Aorta (tissue), 5 donors: ENCODE measurements at regions not wholly inside any gene's neighbourhood (a gene's known extent, or its start where the extent isn't known, plus 50 kb on each side); places are given as distances from the start of the nearest gene placed in this dataset.

ENCODE experiments used
- ATAC-seq: fragments of 200-7000 bp; cut with Tn5 transposase; one replicate; pipeline ENCODE4 v1.9.1; 2022; ENCODE audit warnings: moderate library complexity; ENCODE audit not compliant: low FRiP score
- DNase-seq, 2 donors: peaks; one replicate each; pipeline ENCODE4 v3.0.0-alpha.2; 2020
- H3K27ac ChIP-seq, 2 donors: one replicate each; pipeline ENCODE4 v1.5.1; 2013; ENCODE audit warnings: low read length in 2 of 2, mild to moderate bottlenecking in 2 of 2, moderate library complexity in 2 of 2, control low read depth in 1 of 2, inconsistent platforms in 1 of 2, low read depth in 1 of 2
- H3K27me3 ChIP-seq, 2 donors: one replicate each; pipeline ENCODE4 v1.6.1; 2013; ENCODE audit warnings: control low read depth in 1 of 2, low read length in 1 of 2, mild to moderate bottlenecking in 1 of 2, moderate library complexity in 1 of 2; ENCODE audit not compliant: insufficient read depth in 2 of 2, control insufficient read depth in 1 of 2
- H3K36me3 ChIP-seq, 2 donors: one replicate each; pipeline ENCODE4 v1.6.1; 2013; ENCODE audit warnings: control low read depth in 1 of 2, low read length in 1 of 2, mild to moderate bottlenecking in 1 of 2; ENCODE audit not compliant: insufficient read depth in 2 of 2, control insufficient read depth in 1 of 2
- H3K4me1 ChIP-seq, 2 donors: one replicate each; pipeline ENCODE4 v1.6.1; 2013; ENCODE audit warnings: low read length in 2 of 2, control low read depth in 1 of 2, mild to moderate bottlenecking in 1 of 2, moderate library complexity in 1 of 2; ENCODE audit not compliant: insufficient read depth in 2 of 2, control insufficient read depth in 1 of 2
- H3K4me3 ChIP-seq, 2 donors: one replicate each; pipeline ENCODE4 v1.5.1; 2013; ENCODE audit warnings: low read length in 2 of 2, control low read depth in 1 of 2, mild to moderate bottlenecking in 1 of 2
- H3K9me3 ChIP-seq: one replicate; pipeline ENCODE4 v1.6.1; 2013; ENCODE audit warnings: mild to moderate bottlenecking, low read length; ENCODE audit not compliant: control insufficient read depth
- WGBS, 2 donors: extraction: QIAGEN DNeasy Blood & Tissue Kit; methylation state at CpG; one replicate each; pipeline ENCODE4 v1.1.7; 2013; 5-methylcytosine and 5-hydroxymethylcytosine counted together
- intact Hi-C, 2 donors: fragments of 100-400 bp; cut with DNase I; formaldehyde crosslinking; loops; one replicate each; pipeline versions ENCODE4 v1.14.2 to v1.15.0; 2022
- donor health status: healthy with polysubstance abuse.
- donor health status: Bipolar disorder and iron deficiency.
- donor health status: DM: no; HTN: no; CAD: no.
- donor health status: DM: no; HTN: no; CAD: no.
- donor health status: DM: yes; HTN: yes; CAD: no.

DNA sequence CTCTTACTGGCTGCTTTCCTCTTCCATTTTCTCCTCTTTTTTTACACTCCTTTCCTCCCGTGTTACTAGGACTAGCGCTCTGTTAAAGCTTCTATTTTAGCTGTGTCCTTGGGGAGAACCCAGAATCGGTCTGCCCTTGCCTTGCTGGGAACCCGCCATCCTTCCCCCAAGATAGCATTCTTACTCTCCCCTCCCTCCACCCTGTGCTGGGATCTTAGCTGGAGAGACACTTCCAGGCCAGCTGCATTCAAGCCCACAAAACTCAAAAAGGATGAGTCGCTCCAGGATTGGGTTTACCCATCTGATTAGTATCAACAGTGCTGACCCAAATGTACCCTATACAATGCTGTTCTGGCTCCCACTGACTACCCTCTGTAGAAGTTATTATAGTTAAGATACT, 200.5 kb upstream of the ASIC2 start:
- no peaks in the 10 kb centered on the region for H3K9me3 ChIP-seq
- ATAC-seq: no peak
- no peak overlapping the region for H3K4me3 ChIP-seq
- intact Hi-C loops: no loop called here
- no peak overlapping the region for H3K27ac ChIP-seq
- no peaks in the 10 kb centered on the region for H3K4me1 ChIP-seq
- no peak for DNase-seq
- H3K27me3 ChIP-seq: no peaks in the 10 kb centered on the region
- no peaks in the 10 kb centered on the region for H3K36me3 ChIP-seq
- 25 to 34% methylated on average over 5 of the region's 5 CpGs for WGBS, 2 donors

DNA sequence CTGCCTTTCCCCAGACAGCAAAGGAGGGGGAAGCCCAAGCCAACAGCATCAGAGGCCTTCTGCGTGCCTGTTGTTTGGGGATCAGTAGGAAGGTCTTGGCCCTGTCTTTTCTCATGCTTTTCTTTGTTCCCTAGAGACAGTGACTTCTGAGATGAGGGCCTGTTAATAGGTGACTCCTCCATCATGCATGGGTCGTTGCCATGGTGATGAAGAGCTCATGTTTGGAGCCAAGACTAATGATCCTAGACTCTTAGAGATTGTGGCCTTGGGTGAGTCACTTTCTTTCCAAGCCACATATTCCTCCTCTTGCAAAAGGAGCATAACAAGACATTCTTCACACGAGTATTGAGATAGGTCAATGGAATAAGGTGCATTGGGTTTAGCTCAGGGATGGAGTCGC, 201.1 kb upstream of the ASIC2 start:
- no peak for ATAC-seq
- Histone ChIP-seq H3K4me1 (no peaks in the 10 kb centered on the region), H3K27me3 (no peaks in the 10 kb centered on the region), H3K4me3 (no peak overlapping the region), H3K9me3 (no peaks in the 10 kb centered on the region), H3K36me3 (no peaks in the 10 kb centered on the region), H3K27ac (no peak overlapping the region)
- 77 to 78% methylated on average over 4 of the region's 4 CpGs for WGBS, 2 donors
- intact Hi-C loops: no loop called here
- no peak for DNase-seq

DNA sequence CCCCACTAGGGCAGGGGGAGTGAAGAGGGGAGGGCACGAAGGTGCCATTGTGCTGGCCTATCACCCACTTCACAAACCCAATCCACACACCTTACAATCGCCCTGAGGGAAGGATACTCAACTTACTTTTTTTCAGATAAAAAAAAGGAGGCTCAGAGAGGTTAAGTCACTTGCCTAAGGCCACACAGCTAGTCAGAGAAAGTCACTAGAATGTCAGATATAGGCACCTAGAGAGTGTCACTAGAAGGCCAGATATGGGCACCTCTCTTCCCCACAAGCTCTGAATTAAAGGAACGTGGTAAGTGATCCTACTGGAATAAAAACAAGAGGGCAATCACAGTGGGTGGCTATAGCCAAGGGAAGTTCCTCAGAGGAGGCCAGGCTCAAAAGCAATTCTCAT, 204.5 kb upstream of the ASIC2 start:
- Histone ChIP-seq H3K27me3 (no peaks in the 10 kb centered on the region), H3K9me3 (no peaks in the 10 kb centered on the region), H3K4me1 (no peaks in the 10 kb centered on the region), H3K27ac (no peak overlapping the region), H3K4me3 (no peak overlapping the region), H3K36me3 (no peaks in the 10 kb centered on the region)
- ATAC-seq (no peak), DNase-seq (no peak)
- intact Hi-C loops: no loop called here
- 71 to 79% methylated on average over 3 of the region's 3 CpGs for WGBS, 2 donors

DNA sequence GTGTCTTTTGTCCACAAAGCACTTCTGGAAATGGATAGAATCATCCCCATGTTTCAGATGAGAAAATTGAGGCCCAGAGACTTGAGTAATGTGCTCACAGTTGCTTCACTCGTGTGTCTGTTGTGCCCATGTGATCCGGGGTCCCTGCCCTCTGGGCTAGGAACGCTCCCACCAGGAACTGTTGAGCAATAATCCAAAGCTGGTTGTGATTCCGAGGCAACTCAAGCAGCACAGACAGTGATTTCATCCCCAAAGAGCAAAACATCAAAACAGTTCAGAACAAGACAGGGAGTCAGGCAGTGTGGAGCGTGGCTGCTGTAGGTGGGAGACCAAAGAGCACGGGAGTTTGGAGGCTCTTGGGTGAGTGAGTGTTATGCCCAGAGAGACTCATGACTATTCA, 205.0 kb upstream of the ASIC2 start:
- H3K27me3 ChIP-seq: no peaks in the 10 kb centered on the region
- H3K4me3 ChIP-seq: no peak overlapping the region
- intact Hi-C loops: no loop called here
- no peaks in the 10 kb centered on the region for H3K36me3 ChIP-seq
- no peaks in the 10 kb centered on the region for H3K4me1 ChIP-seq
- WGBS, 2 donors: 69 to 75% methylated on average over 6 of the region's 6 CpGs
- no peak for ATAC-seq
- no peaks in the 10 kb centered on the region for H3K9me3 ChIP-seq
- H3K27ac ChIP-seq: no peak overlapping the region
- DNase-seq: no peak

DNA sequence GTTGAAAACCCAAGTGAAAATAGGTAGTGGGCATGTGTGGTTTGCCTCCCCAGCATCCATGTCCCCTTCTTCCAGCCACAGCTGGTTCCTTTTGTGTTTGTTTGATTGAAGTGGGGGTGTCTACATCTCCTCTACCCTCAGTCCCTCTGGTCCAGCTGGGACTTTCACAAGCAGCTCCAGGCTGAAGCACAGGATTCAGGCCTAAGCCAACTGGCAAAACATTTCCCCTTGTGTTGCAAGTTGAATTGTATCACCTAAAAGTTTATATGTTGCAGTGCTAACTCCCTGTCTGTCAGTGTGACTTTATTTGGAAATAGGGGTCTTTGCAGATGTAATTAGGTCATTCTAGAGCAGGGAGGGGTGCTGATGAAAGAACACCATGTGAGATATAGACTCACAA, 205.9 kb upstream of the ASIC2 start:
- Histone ChIP-seq H3K27me3 (no peaks in the 10 kb centered on the region), H3K4me1 (no peaks in the 10 kb centered on the region), H3K36me3 (no peaks in the 10 kb centered on the region), H3K9me3 (no peaks in the 10 kb centered on the region), H3K27ac (no peak overlapping the region), H3K4me3 (no peak overlapping the region)
- no peak for DNase-seq
- ATAC-seq: no peak
- intact Hi-C loops: no loop called here

DNA sequence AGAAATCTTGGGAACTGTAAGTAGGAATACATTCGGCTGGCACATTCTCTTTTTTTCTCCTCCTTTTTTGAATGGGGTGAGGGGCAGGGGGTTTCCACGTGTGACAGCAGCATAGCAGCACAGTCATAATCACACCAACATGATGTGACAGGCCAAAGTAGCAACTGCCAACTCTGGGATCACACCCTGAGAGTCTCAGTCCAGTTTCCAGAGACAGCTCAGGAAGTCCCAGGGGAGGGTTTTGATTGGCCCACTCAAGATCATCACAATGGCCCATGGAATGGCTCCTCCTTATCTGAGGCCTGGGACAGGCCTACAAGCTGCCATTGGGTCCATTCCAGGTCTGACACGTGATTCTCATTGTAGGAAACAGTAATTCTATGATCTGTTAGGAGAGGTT, 207.1 kb upstream of the ASIC2 start:
- no peaks in the 10 kb centered on the region for H3K27me3 ChIP-seq
- no peak overlapping the region for H3K27ac ChIP-seq
- 22 to 26% methylated on average over 3 of the region's 3 CpGs for WGBS, 2 donors
- ATAC-seq (no peak), DNase-seq (no peak)
- no peak overlapping the region for H3K4me3 ChIP-seq
- no peaks in the 10 kb centered on the region for H3K9me3 ChIP-seq
- no peaks in the 10 kb centered on the region for H3K4me1 ChIP-seq
- intact Hi-C loops: no loop called here
- no peaks in the 10 kb centered on the region for H3K36me3 ChIP-seq

DNA sequence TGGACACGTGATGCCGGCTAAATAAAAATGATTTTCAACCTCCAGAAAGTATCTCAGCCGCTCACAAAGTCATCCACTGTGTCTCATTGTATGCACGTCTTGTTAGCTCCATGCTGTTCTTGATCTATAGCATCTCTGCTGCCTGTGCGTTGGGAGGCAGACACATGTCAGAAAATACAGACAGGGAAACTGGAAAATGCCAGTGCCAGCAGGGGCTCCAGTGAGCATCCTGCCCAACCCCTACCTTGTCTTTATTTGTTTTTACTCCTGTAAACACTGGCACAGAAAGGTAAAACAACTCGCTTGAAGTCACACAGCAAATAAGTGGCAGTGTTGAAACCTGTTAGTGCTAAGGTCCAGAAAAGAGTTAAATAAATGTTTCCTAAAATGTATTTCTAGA, 208.1 kb upstream of the ASIC2 start:
- 77 to 78% methylated on average over 6 of the region's 6 CpGs for WGBS, 2 donors
- no peaks in the 10 kb centered on the region for H3K36me3 ChIP-seq
- intact Hi-C loops: no loop called here
- no peaks in the 10 kb centered on the region for H3K4me1 ChIP-seq
- H3K9me3 ChIP-seq: no peaks in the 10 kb centered on the region
- ATAC-seq: no peak
- no peak overlapping the region for H3K4me3 ChIP-seq
- no peaks in the 10 kb centered on the region for H3K27me3 ChIP-seq
- H3K27ac ChIP-seq: no peak overlapping the region
- DNase-seq: no peak

DNA sequence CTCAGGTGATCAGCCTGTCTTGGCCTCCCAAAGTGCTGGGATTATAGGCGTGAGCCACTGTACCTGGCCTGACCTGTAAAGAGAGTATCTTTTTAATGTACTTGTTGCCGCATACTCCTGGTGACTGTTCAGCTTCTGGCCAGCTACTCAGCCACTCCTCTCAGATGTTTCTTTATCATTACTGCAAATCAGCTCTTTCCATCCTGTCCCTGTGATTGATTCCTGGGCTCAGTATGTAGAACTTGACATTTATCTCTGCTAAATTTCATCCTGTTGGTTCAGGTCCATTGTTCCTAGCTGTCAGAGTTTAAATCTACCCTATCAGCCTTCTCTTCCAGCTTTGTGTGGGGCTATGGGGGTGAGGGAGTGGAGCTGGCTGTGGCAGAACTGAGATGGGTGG, 211.5 kb upstream of the ASIC2 start:
- WGBS, 2 donors: 87 to 91% methylated on average over 2 of the region's 2 CpGs
- intact Hi-C loops: no loop called here
- no peaks in the 10 kb centered on the region for H3K36me3 ChIP-seq
- no peak overlapping the region for H3K4me3 ChIP-seq
- ATAC-seq (no peak), DNase-seq (no peak)
- no peaks in the 10 kb centered on the region for H3K4me1 ChIP-seq
- H3K27ac ChIP-seq: no peak overlapping the region
- H3K9me3 ChIP-seq: no peaks in the 10 kb centered on the region
- H3K27me3 ChIP-seq: no peaks in the 10 kb centered on the region

DNA sequence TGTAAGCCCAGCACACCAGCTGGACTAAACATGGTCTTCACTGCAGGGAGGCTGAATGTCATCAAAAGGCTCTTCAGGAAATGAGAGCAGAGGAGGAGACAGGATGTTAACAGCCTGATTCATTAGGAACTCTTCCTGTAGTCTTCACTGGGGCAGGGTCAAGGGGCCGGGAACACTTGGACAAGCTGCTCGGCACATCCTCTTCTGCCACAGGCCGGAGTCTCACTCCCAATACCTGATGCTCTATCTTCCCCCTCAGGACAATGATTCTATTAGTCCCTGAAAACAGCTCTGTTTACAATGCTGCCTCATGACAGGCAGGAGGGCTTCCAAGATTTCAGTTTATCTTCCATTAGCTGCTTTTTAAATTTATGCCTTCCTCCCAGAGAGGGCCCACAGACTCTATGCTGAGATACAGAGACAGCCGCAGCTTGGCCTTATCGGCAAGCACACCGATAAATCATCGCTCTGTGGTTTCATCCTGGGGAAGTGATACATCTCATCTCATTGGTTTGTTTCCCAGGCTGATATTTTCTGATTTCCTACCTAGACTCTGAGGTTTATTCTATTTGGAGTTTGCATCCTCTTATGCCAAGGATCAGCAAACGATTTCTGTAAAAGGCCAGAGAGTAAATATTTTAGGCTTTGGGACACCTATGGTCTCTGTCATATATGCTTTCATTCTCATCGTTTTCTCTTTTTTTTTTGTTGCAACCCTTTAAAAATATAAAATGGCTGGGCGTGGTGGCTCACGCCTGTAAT, 214.0 kb upstream of the ASIC2 start:
- Histone ChIP-seq H3K4me3 (no peak overlapping the region), H3K9me3 (no peaks in the 10 kb centered on the region), H3K36me3 (no peaks in the 10 kb centered on the region), H3K27ac (no peak overlapping the region), H3K4me1 (no peaks in the 10 kb centered on the region), H3K27me3 (no peaks in the 10 kb centered on the region)
- DNase-seq (no peak), ATAC-seq (no peak)
- WGBS, 2 donors: 80 to 82% methylated on average over 11 of the region's 11 CpGs
- intact Hi-C loops: no loop called here
